OCI-LY7 (cell line): ENCODE measurements at regions not wholly inside any gene's neighbourhood (a gene's known extent, or its start where the extent isn't known, plus 50 kb on each side); places are given as distances from the start of the nearest gene placed in this dataset.

Experiments used
- BruUV-seq: library from RNA; stranded (reverse); fragments of 400-500 nt; replicated peaks from 2 replicates; lab custom pipeline; 2021; lab: Mats Ljungman, UMichigan
- CTCF ChIA-PET: fragments of 300-600 bp; sonication (Branson Sonifier 250); formaldehyde crosslinking; loops from one replicate; lab custom pipeline; 2022; ENCODE audit warnings: antibody characterized with exemption; ENCODE audit not compliant: unreplicated experiment; lab: Charles Lee
- POLR2A ChIA-PET: fragments of 300-600 bp; sonication (Branson Sonifier 250); formaldehyde crosslinking; loops from one replicate; lab custom pipeline; 2022; ENCODE audit warnings: antibody characterized with exemption; lab: Charles Lee
- DNase-seq: peaks from one replicate; pipeline ENCODE4 v3.0.0-alpha.2; 2015; ENCODE audit warnings: low spot score
- H2AFZ ChIP-seq: fragments of 200-600 bp; sonication (generic), shearing (Covaris generic); 2 replicates; pipeline ENCODE4 v1.6.1; 2014; ENCODE audit warnings: mild to moderate bottlenecking, antibody characterized with exemption, low read length, moderate library complexity
- H3K27ac ChIP-seq: fragments of 200-600 bp; sonication (generic); 2 replicates; pipeline ENCODE4 v1.5.1; 2014; ENCODE audit warnings: mixed run types, low read depth, mild to moderate bottlenecking, moderate library complexity, low read length, inconsistent platforms; ENCODE audit not compliant: poor library complexity, severe bottlenecking
- H3K36me3 ChIP-seq: fragments of 200-600 bp; sonication (generic); 2 replicates; pipeline ENCODE4 v1.6.1; 2014; ENCODE audit warnings: mild to moderate bottlenecking, antibody characterized with exemption, low read length, moderate library complexity, mixed read lengths; ENCODE audit not compliant: insufficient read depth
- H3K4me1 ChIP-seq: fragments of 200-600 bp; sonication (generic); 2 replicates; pipeline ENCODE4 v1.5.1; 2014; ENCODE audit warnings: mild to moderate bottlenecking, low read length; ENCODE audit not compliant: insufficient read depth, poor library complexity, severe bottlenecking
- H3K4me2 ChIP-seq: fragments of 200-600 bp; sonication (generic); 2 replicates; pipeline ENCODE4 v1.6.1; 2014; ENCODE audit warnings: mild to moderate bottlenecking, low read length
- H3K4me3 ChIP-seq: fragments of 200-600 bp; sonication (generic); 2 replicates; pipeline ENCODE4 v1.5.1; 2014; ENCODE audit warnings: mild to moderate bottlenecking, low read depth, low read length; ENCODE audit not compliant: poor library complexity, severe bottlenecking
- H3K79me2 ChIP-seq: fragments of 200-600 bp; sonication (generic); 2 replicates; pipeline ENCODE4 v1.6.1; 2016; ENCODE audit warnings: low read depth, mild to moderate bottlenecking, low read length, moderate library complexity, mixed read lengths; ENCODE audit not compliant: insufficient read depth
- H3K9me2 ChIP-seq: fragments of 200-600 bp; sonication (generic); 2 replicates; pipeline ENCODE4 v1.6.1; 2016; ENCODE audit warnings: mild to moderate bottlenecking, low read length, mixed read lengths; ENCODE audit not compliant: insufficient read depth
- H3K9me3 ChIP-seq: fragments of 200-600 bp; sonication (generic); 2 replicates; pipeline ENCODE4 v1.6.1; 2014; ENCODE audit warnings: mild to moderate bottlenecking, mixed run types, low read length, mixed read lengths
- H4K20me1 ChIP-seq: fragments of 200-600 bp; sonication (generic); 2 replicates; pipeline ENCODE4 v1.6.1; 2014; ENCODE audit warnings: mild to moderate bottlenecking, antibody characterized with exemption, low read length, moderate library complexity, mixed read lengths; ENCODE audit not compliant: insufficient read depth
- EZH2phosphoT487 ChIP-seq: fragments of 200-600 bp; sonication (generic); IDR thresholded peaks from 2 replicates; pipeline ENCODE4 v1.6.1; 2018; ENCODE audit warnings: low read depth, borderline replicate concordance, mild to moderate bottlenecking, mixed run types, antibody characterized with exemption, low read length, moderate library complexity, mixed read lengths
- intact Hi-C: fragments of 100-400 bp; cut with micrococcal nuclease; formaldehyde crosslinking; loops from one replicate; pipeline ENCODE4 v1.10.0; 2022; ENCODE audit not compliant: unreplicated experiment
- TF ChIP-seq, protein P1 (sequence below): fragments of 200-600 bp; sonication (generic); conservative IDR thresholded peaks from 2 replicates; pipeline ENCODE4 v1.5.1; 2014; ENCODE audit warnings: mild to moderate bottlenecking, antibody characterized with exemption, low read length, moderate library complexity, mixed read lengths

DNA sequence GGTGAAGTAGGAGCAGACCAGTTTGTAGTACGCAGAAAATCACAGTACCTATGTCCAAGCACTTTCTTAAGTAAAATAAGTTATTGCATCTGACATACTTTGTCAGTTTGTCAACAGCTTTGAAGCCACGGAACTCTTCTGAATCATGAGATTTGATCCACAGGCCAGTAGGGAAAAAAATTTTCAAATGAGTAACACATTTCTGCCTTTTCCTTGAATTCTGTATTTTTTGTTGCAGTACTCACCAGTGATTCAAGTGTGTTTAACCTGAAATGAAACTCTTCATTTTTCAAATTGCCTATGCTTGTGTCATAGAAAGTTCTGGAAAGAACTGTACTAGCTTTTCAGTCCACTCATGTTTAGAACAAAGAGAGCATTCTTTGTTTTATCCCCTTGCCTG lies 337.7 kb downstream of the GATA3 start:
- DNase-seq, result no peak
- H3K4me1 ChIP-seq, result no peaks in the 10 kb centered on the region
- H3K9me3 ChIP-seq, result no peaks in the 10 kb centered on the region
- no peaks in the 10 kb centered on the region for H4K20me1 ChIP-seq
- no peaks in the 10 kb centered on the region for H3K36me3 ChIP-seq
- CTCF ChIA-PET, result no interaction called here
- H3K4me2 ChIP-seq, result no peak overlapping the region
- BruUV-seq, result no TSS peak
- no peak overlapping the region for H3K4me3 ChIP-seq
- TF ChIP-seq, protein P1, sequence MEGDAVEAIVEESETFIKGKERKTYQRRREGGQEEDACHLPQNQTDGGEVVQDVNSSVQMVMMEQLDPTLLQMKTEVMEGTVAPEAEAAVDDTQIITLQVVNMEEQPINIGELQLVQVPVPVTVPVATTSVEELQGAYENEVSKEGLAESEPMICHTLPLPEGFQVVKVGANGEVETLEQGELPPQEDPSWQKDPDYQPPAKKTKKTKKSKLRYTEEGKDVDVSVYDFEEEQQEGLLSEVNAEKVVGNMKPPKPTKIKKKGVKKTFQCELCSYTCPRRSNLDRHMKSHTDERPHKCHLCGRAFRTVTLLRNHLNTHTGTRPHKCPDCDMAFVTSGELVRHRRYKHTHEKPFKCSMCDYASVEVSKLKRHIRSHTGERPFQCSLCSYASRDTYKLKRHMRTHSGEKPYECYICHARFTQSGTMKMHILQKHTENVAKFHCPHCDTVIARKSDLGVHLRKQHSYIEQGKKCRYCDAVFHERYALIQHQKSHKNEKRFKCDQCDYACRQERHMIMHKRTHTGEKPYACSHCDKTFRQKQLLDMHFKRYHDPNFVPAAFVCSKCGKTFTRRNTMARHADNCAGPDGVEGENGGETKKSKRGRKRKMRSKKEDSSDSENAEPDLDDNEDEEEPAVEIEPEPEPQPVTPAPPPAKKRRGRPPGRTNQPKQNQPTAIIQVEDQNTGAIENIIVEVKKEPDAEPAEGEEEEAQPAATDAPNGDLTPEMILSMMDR, result no peak
- TF ChIP-seq EZH2phosphoT487, result no peak
- H3K9me2 ChIP-seq, result no peaks in the 10 kb centered on the region
- H3K27ac ChIP-seq, result no peak overlapping the region
- POLR2A ChIA-PET, result interaction anchor here (0.6 kb wide), 1 partner anchor 69 kb away, joined by 3 read pairs; no protein-coding TSS in a partner anchor
- intact Hi-C loops, result no loop called here
- no peak overlapping the region for H2AFZ ChIP-seq
- H3K79me2 ChIP-seq, result no peaks in the 10 kb centered on the region

DNA sequence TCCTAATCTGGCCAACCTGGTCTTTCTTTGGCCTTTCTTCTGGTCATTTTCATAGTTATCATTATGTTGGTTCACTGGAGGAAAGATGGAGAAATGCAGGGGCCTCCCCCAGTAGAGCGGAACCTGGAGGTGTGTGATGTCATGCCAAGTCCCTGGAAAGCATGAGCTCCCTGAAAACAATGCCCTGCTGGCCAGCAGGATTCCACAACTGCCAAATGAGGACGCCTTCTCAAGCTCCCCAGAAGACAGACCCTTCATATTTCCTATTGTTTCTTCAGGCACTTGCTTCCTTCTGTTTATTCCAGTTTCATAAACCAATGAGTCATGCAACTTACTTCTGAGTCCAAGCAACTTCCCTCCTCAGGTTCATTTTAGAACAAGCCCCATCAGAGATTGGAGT lies 339.0 kb downstream of the GATA3 start:
- H3K4me2 ChIP-seq, result no peak overlapping the region
- ChIA-PET CTCF (no interaction called here), POLR2A (no interaction called here)
- no TSS peak for BruUV-seq
- H3K9me3 ChIP-seq, result no peaks in the 10 kb centered on the region
- no peaks in the 10 kb centered on the region for H3K4me1 ChIP-seq
- no peaks in the 10 kb centered on the region for H3K79me2 ChIP-seq
- no peaks in the 10 kb centered on the region for H3K36me3 ChIP-seq
- no peak overlapping the region for H3K4me3 ChIP-seq
- TF ChIP-seq EZH2phosphoT487, result no peak
- TF ChIP-seq, protein P1, result no peak
- no peaks in the 10 kb centered on the region for H4K20me1 ChIP-seq
- no peak overlapping the region for H3K27ac ChIP-seq
- H3K9me2 ChIP-seq, result no peaks in the 10 kb centered on the region
- no peak overlapping the region for H2AFZ ChIP-seq
- DNase-seq, result no peak
- intact Hi-C loops, result no loop called here

- H3K9me3 ChIP-seq, result no peaks in the 10 kb centered on the region
- no peaks in the 10 kb centered on the region for H3K36me3 ChIP-seq
- no peaks in the 10 kb centered on the region for H4K20me1 ChIP-seq
- no peak overlapping the region for H3K4me3 ChIP-seq
- H3K4me1 ChIP-seq, result no peaks in the 10 kb centered on the region
- no peak overlapping the region for H2AFZ ChIP-seq
- DNase-seq, result no peak
- no peak overlapping the region for H3K4me2 ChIP-seq
- intact Hi-C loops, result no loop called here
- no peaks in the 10 kb centered on the region for H3K79me2 ChIP-seq
- no peak overlapping the region for H3K27ac ChIP-seq
- ChIA-PET POLR2A (no interaction called here), CTCF (no interaction called here)
- no TSS peak for BruUV-seq
- no peak for TF ChIP-seq EZH2phosphoT487
- TF ChIP-seq, protein P1, result no peak
- H3K9me2 ChIP-seq, result no peaks in the 10 kb centered on the region
Observed at GRCh38 chr10:8396675-8397074, 342.2 kb downstream of the GATA3 start.
